Cardiac muscle cell (in vitro differentiated cells and primary cell): ENCODE measurements at regions not wholly inside any gene's neighbourhood (a gene's known extent, or its start where the extent isn't known, plus 50 kb on each side); places are given as distances from the start of the nearest gene placed in this dataset.

Experiments used
- DNase-seq, 2 donors: peaks; one replicate each; pipeline versions ENCODE4 v3.0.0 to v3.0.0-alpha.2; 2010 to 2017; ENCODE audit warnings: low read depth in 1 of 2, low spot score in 1 of 2
- H3K27ac ChIP-seq: fragments of 200-600 bp; sonication (generic); 2 replicates; pipeline ENCODE4 v1.5.1; 2016
- H3K27me3 ChIP-seq: fragments of 200-600 bp; sonication (generic); 2 replicates; pipeline ENCODE4 v1.6.0; 2016; ENCODE audit warnings: control low read depth
- H3K36me3 ChIP-seq: fragments of 200-600 bp; sonication (generic); 2 replicates; pipeline ENCODE4 v1.5.1; 2016; ENCODE audit warnings: control low read depth
- H3K4me1 ChIP-seq: fragments of 200-600 bp; sonication (generic); 2 replicates; pipeline ENCODE4 v1.8.1; 2017; ENCODE audit warnings: low read depth, mild to moderate bottlenecking, mixed run types
- H3K4me3 ChIP-seq: fragments of 200-600 bp; sonication (generic); 2 replicates; pipeline ENCODE4 v1.5.1; 2016; ENCODE audit warnings: mild to moderate bottlenecking
- H3K9me3 ChIP-seq: fragments of 200-600 bp; sonication (generic); 2 replicates; pipeline ENCODE4 v1.5.1; 2017; ENCODE audit warnings: low read depth, mild to moderate bottlenecking, control low read depth
- CTCF ChIP-seq: IDR thresholded peaks from 2 replicates; pipeline ENCODE4 v1.5.1; 2012; ENCODE audit warnings: low read depth, mild to moderate bottlenecking, low read length

- DNase-seq, result no peak
- Histone ChIP-seq H3K36me3 (no peaks in the 10 kb centered on the region), H3K4me3 (no peak overlapping the region), H3K27ac (no peak overlapping the region), H3K27me3 (no peaks in the 10 kb centered on the region), H3K4me1 (peaks cover 12% of the 10 kb centered on the region), H3K9me3 (no peaks in the 10 kb centered on the region)
- no peak for TF ChIP-seq CTCF
Observed at GRCh38 chr6:12525276-12525675, 191.3 kb upstream of the PHACTR1 start.

GRCh38 chr6:12527339-12527738 lies 189.2 kb upstream of the PHACTR1 start:
- no peak overlapping the region for H3K4me3 ChIP-seq
- TF ChIP-seq CTCF, result no peak

GRCh38 chr6:12528136-12528535 lies 188.4 kb upstream of the PHACTR1 start:
- Histone ChIP-seq H3K27me3 (no peaks in the 10 kb centered on the region), H3K4me1 (peaks cover 12% of the 10 kb centered on the region), H3K36me3 (no peaks in the 10 kb centered on the region), H3K4me3 (no peak overlapping the region), H3K27ac (peak overlapping the region; percentile 36), H3K9me3 (no peaks in the 10 kb centered on the region)
- no peak for TF ChIP-seq CTCF
- peak in 1 of 2 donors; percentile 36 for DNase-seq

More at GRCh38 chr6:12527339-12527738, 189.2 kb upstream of the PHACTR1 start:
- no peak for DNase-seq
- no peaks in the 10 kb centered on the region for H3K27me3 ChIP-seq
- no peak overlapping the region for H3K27ac ChIP-seq
- no peaks in the 10 kb centered on the region for H3K9me3 ChIP-seq
- H3K4me1 ChIP-seq, result peaks cover 12% of the 10 kb centered on the region
- no peaks in the 10 kb centered on the region for H3K36me3 ChIP-seq

GRCh38 chr6:12528581-12529363 lies 187.8 kb upstream of the PHACTR1 start:
- Histone ChIP-seq H3K27ac (peak overlapping the region; percentile 36), H3K4me1 (peaks cover 12% of the 10 kb centered on the region), H3K9me3 (no peaks in the 10 kb centered on the region), H3K36me3 (no peaks in the 10 kb centered on the region), H3K4me3 (no peak overlapping the region), H3K27me3 (no peaks in the 10 kb centered on the region)
- TF ChIP-seq CTCF, result no peak
- DNase-seq, result peak; percentile 35 to 46

- Histone ChIP-seq H3K9me3 (no peaks in the 10 kb centered on the region), H3K4me1 (peaks cover 12% of the 10 kb centered on the region), H3K36me3 (no peaks in the 10 kb centered on the region), H3K4me3 (no peak overlapping the region), H3K27ac (no peak overlapping the region), H3K27me3 (no peaks in the 10 kb centered on the region)
- TF ChIP-seq CTCF, result no peak
- DNase-seq, result no peak
Observed at GRCh38 chr6:12529364-12530019, 187.1 kb upstream of the PHACTR1 start.
